ENCODE measurements at regions not wholly inside any gene's neighbourhood (a gene's known extent, or its start where the extent isn't known, plus 50 kb on each side); places are given as distances from the start of the nearest gene placed in this dataset.
A peak's percentile ranks its signal among the peaks of the same experiment; 100 is the strongest.

DNA sequence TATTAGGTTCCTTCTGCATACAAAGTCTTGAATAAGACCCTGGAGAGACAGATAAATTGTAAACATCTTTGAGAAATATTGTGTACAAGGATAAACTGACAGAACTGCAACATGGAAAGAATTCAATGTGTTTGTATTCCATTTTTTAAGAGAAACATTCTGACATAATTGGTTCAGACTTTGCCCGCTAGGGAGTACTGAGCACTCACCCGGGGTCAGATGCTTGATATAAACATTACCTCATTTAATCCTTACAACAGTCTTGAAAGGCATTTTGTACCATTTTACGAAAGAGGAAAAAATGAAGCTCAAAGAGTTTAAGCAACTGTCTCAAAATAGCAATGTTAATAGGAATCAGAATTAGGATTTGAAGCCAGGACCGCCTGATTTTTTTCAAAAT is 416.7 kb upstream of the CRIM1 start:
- H3K4me1 Mint-ChIP-seq = peaks cover 7% of the 10 kb centered on the region
- H3K4me3 Mint-ChIP-seq = no peak overlapping the region
- TF ChIP-seq CTCF (IDR thresholded peaks at IDR 0.05) = no peak

GRCh38 chr2:35933031-35933430 is 422.5 kb upstream of the CRIM1 start:
- Mint-ChIP-seq H3K4me3 (no peak overlapping the region), H3K27ac (no peak overlapping the region)

More for the DNA sequence above, 416.7 kb upstream of the CRIM1 start:
- peaks cover 4% of the 10 kb centered on the region for H3K27me3 Mint-ChIP-seq (ENCODE audit: low read depth, poor library complexity)
- DNase-seq = no peak
- no peak overlapping the region for H3K27ac Mint-ChIP-seq
- no peaks in the 10 kb centered on the region for H3K9me3 Mint-ChIP-seq
- H3K36me3 Mint-ChIP-seq (ENCODE audit: low read depth) = no peaks in the 10 kb centered on the region

GRCh38 chr2:35932276-35932963 is 423.2 kb upstream of the CRIM1 start:
- H3K36me3 Mint-ChIP-seq (ENCODE audit: low read depth) = no peaks in the 10 kb centered on the region
- H3K4me1 Mint-ChIP-seq = peaks cover 18% of the 10 kb centered on the region
- H3K27me3 Mint-ChIP-seq (ENCODE audit: low read depth, poor library complexity) = peaks cover 7% of the 10 kb centered on the region
- H3K9me3 Mint-ChIP-seq = no peaks in the 10 kb centered on the region
- H3K4me3 Mint-ChIP-seq = no peak overlapping the region
- no peak overlapping the region for H3K27ac Mint-ChIP-seq
- DNase-seq = peak; percentile 6
- TF ChIP-seq CTCF (IDR thresholded peaks at IDR 0.05) = no peak

More at GRCh38 chr2:35933031-35933430, 422.5 kb upstream of the CRIM1 start:
- no peaks in the 10 kb centered on the region for H3K9me3 Mint-ChIP-seq
- peaks cover 7% of the 10 kb centered on the region for H3K27me3 Mint-ChIP-seq (ENCODE audit: low read depth, poor library complexity)
- no peak for TF ChIP-seq CTCF (IDR thresholded peaks at IDR 0.05)
- H3K36me3 Mint-ChIP-seq (ENCODE audit: low read depth) = no peaks in the 10 kb centered on the region
- peaks cover 18% of the 10 kb centered on the region for H3K4me1 Mint-ChIP-seq
- no peak for DNase-seq

DNA sequence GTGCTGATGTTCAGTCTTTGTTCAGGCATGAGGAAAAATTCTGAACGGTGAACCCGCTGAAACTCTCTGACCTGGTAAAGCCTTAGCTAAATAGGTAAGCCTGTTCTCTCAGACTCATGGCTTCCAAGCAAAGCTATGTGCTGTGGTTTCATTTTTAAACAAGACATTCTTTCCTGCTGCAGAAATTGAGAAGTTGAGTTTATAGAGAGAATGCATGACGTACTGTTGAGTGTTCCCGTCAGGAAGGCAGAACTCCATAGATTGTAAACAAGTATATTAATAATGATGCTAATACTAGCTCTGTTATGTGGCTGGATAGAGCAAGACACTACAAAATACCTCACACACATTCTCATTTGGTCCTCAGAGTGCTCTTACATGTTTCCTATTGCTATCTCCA is 424.0 kb upstream of the CRIM1 start:
- no peak for TF ChIP-seq CTCF (IDR thresholded peaks at IDR 0.05)

DNA sequence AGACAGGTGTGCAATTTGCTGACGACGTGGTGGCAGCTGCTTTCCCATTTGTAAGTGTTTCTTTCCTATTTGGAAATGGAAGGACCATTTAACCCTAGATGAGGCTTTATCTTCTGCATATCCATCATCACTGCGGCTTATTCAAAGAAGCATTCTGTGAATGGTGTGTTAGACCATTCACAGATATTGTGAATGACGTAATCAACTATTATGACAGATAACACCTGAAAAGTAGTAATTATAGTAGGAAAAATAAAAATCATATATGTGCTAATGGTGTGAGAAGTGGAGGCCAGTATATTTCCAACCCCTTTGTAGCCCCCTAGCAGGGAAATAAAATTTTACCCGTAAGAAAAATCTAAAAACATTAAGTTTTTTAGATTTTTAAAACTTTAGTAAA is 424.5 kb upstream of the CRIM1 start:
- Mint-ChIP-seq H3K27ac (no peak overlapping the region), H3K27me3 (ENCODE audit: low read depth, poor library complexity) (peaks cover 7% of the 10 kb centered on the region), H3K9me3 (no peaks in the 10 kb centered on the region), H3K4me1 (peaks cover 18% of the 10 kb centered on the region), H3K4me3 (no peak overlapping the region), H3K36me3 (ENCODE audit: low read depth) (no peaks in the 10 kb centered on the region)
- no peak for DNase-seq
- TF ChIP-seq CTCF (IDR thresholded peaks at IDR 0.05) = no peak

More for the DNA sequence above, 424.0 kb upstream of the CRIM1 start:
- Mint-ChIP-seq H3K36me3 (ENCODE audit: low read depth) (no peaks in the 10 kb centered on the region), H3K4me3 (no peak overlapping the region), H3K27me3 (ENCODE audit: low read depth, poor library complexity) (peaks cover 7% of the 10 kb centered on the region), H3K4me1 (peaks cover 18% of the 10 kb centered on the region), H3K27ac (no peak overlapping the region), H3K9me3 (no peaks in the 10 kb centered on the region)
- DNase-seq = no peak

DNA sequence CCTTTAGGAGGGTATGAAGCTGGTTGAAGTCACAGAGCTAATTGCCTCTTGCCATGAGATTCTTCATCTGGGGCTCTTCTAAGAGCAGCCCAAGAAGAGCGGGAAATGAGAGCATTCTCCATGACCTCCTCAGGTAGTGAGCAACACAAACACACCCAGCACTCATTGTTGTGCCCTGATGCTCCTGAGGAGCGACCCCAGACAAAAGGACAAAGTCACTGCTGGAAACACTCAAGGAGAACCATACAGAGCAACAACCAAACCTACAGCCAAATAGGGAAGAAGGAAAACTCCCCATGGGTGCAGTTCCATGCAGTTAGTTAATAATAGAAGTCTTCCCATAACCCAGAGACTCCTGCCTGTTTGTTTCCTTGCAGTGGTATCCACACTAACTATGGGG is 426.0 kb upstream of the CRIM1 start:
- H3K4me1 Mint-ChIP-seq = peaks cover 18% of the 10 kb centered on the region

More for the DNA sequence above, 426.0 kb upstream of the CRIM1 start:
- H3K36me3 Mint-ChIP-seq (ENCODE audit: low read depth) = no peaks in the 10 kb centered on the region
- H3K4me3 Mint-ChIP-seq = no peak overlapping the region
- H3K27me3 Mint-ChIP-seq (ENCODE audit: low read depth, poor library complexity) = peaks cover 2% of the 10 kb centered on the region
- H3K9me3 Mint-ChIP-seq = no peaks in the 10 kb centered on the region
- no peak for TF ChIP-seq CTCF (IDR thresholded peaks at IDR 0.05)
- no peak overlapping the region for H3K27ac Mint-ChIP-seq
- DNase-seq = no peak

All from nephron progenitor cell (in vitro differentiated cells).